ENCODE measurements at regions not wholly inside any gene's neighbourhood (a gene's known extent, or its start where the extent isn't known, plus 50 kb on each side); places are given as distances from the start of the nearest gene placed in this dataset.

GRCh38 chr10:84891631-84892030 is 563.2 kb downstream of the CCSER2 start:
- no peak for TF ChIP-seq CTCF (IDR thresholded peaks at IDR 0.05; ENCODE audit: borderline replicate concordance, control extremely low read depth, extremely low read depth, insufficient read depth, missing control alignments)
- in situ Hi-C loops (cut with MboI; ENCODE audit: low sequenced_read_pairs, unreplicated experiment), result no loop called here
- DNase-seq (ENCODE audit: low spot score), result no peak

GRCh38 chr10:84895541-84895940 is 567.2 kb downstream of the CCSER2 start:
- no peak for DNase-seq (ENCODE audit: low spot score)
- no peak for TF ChIP-seq CTCF (IDR thresholded peaks at IDR 0.05; ENCODE audit: borderline replicate concordance, control extremely low read depth, extremely low read depth, insufficient read depth, missing control alignments)
- in situ Hi-C loops (cut with MboI; ENCODE audit: low sequenced_read_pairs, unreplicated experiment), result no loop called here

- DNase-seq (ENCODE audit: low spot score), result no peak
- in situ Hi-C loops (cut with MboI; ENCODE audit: low sequenced_read_pairs, unreplicated experiment), result no loop called here
- no peak for TF ChIP-seq CTCF (IDR thresholded peaks at IDR 0.05; ENCODE audit: borderline replicate concordance, control extremely low read depth, extremely low read depth, insufficient read depth, missing control alignments)
Observed at GRCh38 chr10:84896909-84897308, 568.5 kb downstream of the CCSER2 start.

- DNase-seq (ENCODE audit: low spot score), result no peak
- in situ Hi-C loops (cut with MboI; ENCODE audit: low sequenced_read_pairs, unreplicated experiment), result no loop called here
- no peak for TF ChIP-seq CTCF (IDR thresholded peaks at IDR 0.05; ENCODE audit: borderline replicate concordance, control extremely low read depth, extremely low read depth, insufficient read depth, missing control alignments)
Observed at GRCh38 chr10:84899268-84899667, 570.9 kb downstream of the CCSER2 start.

- in situ Hi-C loops (cut with MboI; ENCODE audit: low sequenced_read_pairs, unreplicated experiment), result no loop called here
Observed at GRCh38 chr10:84900141-84900540, 571.8 kb downstream of the CCSER2 start.

GRCh38 chr10:84901885-84902284 is 573.5 kb downstream of the CCSER2 start:
- no peak for DNase-seq (ENCODE audit: low spot score)
- no peak for TF ChIP-seq CTCF (IDR thresholded peaks at IDR 0.05; ENCODE audit: borderline replicate concordance, control extremely low read depth, extremely low read depth, insufficient read depth, missing control alignments)
- in situ Hi-C loops (cut with MboI; ENCODE audit: low sequenced_read_pairs, unreplicated experiment), result no loop called here

More at GRCh38 chr10:84900141-84900540, 571.8 kb downstream of the CCSER2 start:
- TF ChIP-seq CTCF (IDR thresholded peaks at IDR 0.05; ENCODE audit: borderline replicate concordance, control extremely low read depth, extremely low read depth, insufficient read depth, missing control alignments), result no peak
- no peak for DNase-seq (ENCODE audit: low spot score)

- TF ChIP-seq CTCF (IDR thresholded peaks at IDR 0.05; ENCODE audit: borderline replicate concordance, control extremely low read depth, extremely low read depth, insufficient read depth, missing control alignments), result no peak
- in situ Hi-C loops (cut with MboI; ENCODE audit: low sequenced_read_pairs, unreplicated experiment), result no loop called here
- DNase-seq (ENCODE audit: low spot score), result no peak
Observed at GRCh38 chr10:84902553-84902952, 574.2 kb downstream of the CCSER2 start.

Data from GM13976 (cell line).